ENCODE measurements at regions not wholly inside any gene's neighbourhood (a gene's known extent, or its start where the extent isn't known, plus 50 kb on each side); places are given as distances from the start of the nearest gene placed in this dataset.

DNA sequence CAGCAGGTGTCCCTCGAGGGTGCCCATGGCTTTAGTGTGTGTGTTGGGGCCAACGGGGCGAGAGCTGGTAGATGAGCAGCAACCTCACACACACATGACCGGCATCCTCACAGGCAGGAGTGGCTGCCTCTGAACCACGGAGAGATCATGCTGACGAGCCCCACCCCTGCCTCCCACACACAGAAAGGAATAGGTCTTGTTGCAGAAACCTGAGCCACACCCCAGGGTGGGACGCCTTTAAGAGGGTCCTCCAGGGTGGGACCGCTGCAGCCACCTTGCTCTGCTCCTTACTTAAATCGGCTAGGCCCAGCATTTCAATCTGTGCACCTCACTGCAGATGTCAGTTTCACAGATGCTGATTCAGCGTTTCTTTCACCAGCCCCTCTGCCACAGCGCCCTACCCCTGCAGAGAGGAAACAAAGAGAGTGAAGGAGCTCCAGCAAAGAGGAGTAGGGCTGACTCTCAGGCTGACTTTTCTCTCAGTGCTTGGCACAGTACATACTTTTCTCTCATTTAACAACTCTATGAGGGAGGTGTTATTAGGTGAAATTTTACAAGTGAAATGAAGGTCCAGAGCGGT lies 61.2 kb upstream of the EPHB3 start:
- TF ChIP-seq, protein P1, sequence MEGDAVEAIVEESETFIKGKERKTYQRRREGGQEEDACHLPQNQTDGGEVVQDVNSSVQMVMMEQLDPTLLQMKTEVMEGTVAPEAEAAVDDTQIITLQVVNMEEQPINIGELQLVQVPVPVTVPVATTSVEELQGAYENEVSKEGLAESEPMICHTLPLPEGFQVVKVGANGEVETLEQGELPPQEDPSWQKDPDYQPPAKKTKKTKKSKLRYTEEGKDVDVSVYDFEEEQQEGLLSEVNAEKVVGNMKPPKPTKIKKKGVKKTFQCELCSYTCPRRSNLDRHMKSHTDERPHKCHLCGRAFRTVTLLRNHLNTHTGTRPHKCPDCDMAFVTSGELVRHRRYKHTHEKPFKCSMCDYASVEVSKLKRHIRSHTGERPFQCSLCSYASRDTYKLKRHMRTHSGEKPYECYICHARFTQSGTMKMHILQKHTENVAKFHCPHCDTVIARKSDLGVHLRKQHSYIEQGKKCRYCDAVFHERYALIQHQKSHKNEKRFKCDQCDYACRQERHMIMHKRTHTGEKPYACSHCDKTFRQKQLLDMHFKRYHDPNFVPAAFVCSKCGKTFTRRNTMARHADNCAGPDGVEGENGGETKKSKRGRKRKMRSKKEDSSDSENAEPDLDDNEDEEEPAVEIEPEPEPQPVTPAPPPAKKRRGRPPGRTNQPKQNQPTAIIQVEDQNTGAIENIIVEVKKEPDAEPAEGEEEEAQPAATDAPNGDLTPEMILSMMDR (IDR thresholded peaks at IDR 0.05): no peak
- no peak for TF ChIP-seq POLR2A (IDR thresholded peaks at IDR 0.05)

Measured in Peyer's patch (tissue), 4 donors.